ENCODE measurements at regions not wholly inside any gene's neighbourhood (a gene's known extent, or its start where the extent isn't known, plus 50 kb on each side); places are given as distances from the start of the nearest gene placed in this dataset.

DNA sequence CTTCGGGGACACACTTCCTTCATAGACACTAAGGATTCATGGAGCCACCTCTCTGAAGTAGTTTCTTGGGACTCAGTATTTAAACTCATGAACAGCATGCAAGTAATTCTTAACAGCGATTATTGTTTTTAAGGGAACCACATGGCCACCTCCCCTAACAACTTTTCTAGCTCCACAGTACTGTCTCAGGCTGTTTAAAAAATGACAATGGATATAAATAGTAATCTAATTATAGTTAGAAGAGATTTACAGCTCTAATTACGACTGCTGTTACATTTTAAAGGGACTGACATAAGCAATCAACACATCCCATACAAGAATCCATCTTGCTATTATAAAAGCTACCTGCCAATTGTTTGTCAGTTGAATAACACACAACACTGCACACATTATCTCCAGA lies 72.1 kb upstream of the HDGFL1 start:
- TF ChIP-seq CTCF (IDR thresholded peaks at IDR 0.05; ENCODE audit: insufficient read depth, low read depth, low read length), result no peak
- no peak overlapping the region for H3K4me3 ChIP-seq (ENCODE audit: low read depth, low read length)
- DNase-seq (ENCODE audit: low read depth), result no peak

GRCh38 chr6:22499815-22500214 lies 69.6 kb upstream of the HDGFL1 start:
- TF ChIP-seq CTCF (IDR thresholded peaks at IDR 0.05; ENCODE audit: insufficient read depth, low read depth, low read length), result no peak
- DNase-seq (ENCODE audit: low read depth), result no peak
- H3K4me3 ChIP-seq (ENCODE audit: low read depth, low read length), result no peak overlapping the region

GRCh38 chr6:22506496-22506895 lies 62.9 kb upstream of the HDGFL1 start:
- no peak overlapping the region for H3K4me3 ChIP-seq (ENCODE audit: low read depth, low read length)
- TF ChIP-seq CTCF (IDR thresholded peaks at IDR 0.05; ENCODE audit: insufficient read depth, low read depth, low read length), result no peak
- DNase-seq (ENCODE audit: low read depth), result no peak

DNA sequence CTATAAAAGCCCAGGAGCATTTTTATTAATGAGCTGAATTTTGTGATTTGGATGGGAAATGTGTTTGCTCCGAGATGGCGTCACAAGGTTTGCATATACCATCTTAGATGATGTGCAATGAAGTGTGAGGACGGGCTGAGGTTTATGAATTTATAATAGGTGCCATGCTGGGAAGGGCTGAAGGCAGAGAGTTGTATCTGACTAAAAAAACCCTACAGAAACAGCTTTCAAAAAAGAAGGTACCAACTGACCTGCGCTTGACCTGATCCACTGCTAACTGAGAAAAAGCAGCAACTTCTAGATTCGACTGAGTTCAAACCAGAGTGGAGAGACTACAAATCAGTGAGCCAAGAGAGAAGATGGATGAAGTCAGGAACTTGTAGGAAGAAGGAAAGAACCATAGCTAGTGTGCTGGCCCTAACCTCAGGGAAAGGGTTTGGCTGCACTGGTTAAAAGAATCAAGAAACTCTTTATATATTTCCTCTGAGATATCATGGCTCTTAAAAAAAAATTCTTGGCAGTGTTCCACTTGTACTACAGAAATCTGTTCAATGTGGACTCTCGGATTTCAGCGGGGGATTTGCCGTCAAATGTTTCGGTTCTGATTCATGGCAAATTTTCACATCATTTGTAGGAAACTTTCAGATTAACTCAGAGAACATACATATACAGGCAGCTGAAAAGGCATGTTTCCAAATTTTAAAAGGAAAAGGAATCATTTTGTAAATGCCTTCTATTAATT lies 56.5 kb upstream of the HDGFL1 start:
- DNase-seq (ENCODE audit: low read depth), result peak; percentile 8
- no peak for TF ChIP-seq CTCF (IDR thresholded peaks at IDR 0.05; ENCODE audit: insufficient read depth, low read depth, low read length)
- H3K4me3 ChIP-seq (ENCODE audit: low read depth, low read length), result no peak overlapping the region

- no peak overlapping the region for H3K4me3 ChIP-seq (ENCODE audit: low read depth, low read length)
- TF ChIP-seq CTCF (IDR thresholded peaks at IDR 0.05; ENCODE audit: insufficient read depth, low read depth, low read length), result no peak
- DNase-seq (ENCODE audit: low read depth), result no peak
Measured at GRCh38 chr6:22513667-22514066, 55.7 kb upstream of the HDGFL1 start.

DNA sequence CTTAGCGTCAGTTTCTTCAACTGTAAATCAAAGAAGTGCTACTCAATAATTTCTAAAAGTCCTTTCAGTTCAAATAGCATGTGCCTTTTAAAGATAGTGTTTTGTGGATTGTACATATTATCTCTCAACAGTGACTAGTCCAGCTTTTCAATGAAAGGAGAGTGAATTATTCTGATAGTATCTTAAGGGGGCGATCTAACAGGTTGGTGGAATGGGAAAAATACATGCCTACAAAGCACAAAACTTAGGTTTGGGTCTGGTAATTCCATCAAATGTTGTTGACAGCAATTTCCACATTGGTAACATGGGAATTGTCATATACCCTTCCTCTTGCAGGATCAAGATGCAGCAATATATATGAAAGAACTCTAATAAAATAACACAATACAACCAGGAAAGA lies 50.1 kb upstream of the HDGFL1 start:
- DNase-seq (ENCODE audit: low read depth), result no peak
- TF ChIP-seq CTCF (IDR thresholded peaks at IDR 0.05; ENCODE audit: insufficient read depth, low read depth, low read length), result no peak
- no peak overlapping the region for H3K4me3 ChIP-seq (ENCODE audit: low read depth, low read length)

Measured in fibroblast of villous mesenchyme (primary cell).